ENCODE measurements at regions not wholly inside any gene's neighbourhood (a gene's known extent, or its start where the extent isn't known, plus 50 kb on each side); places are given as distances from the start of the nearest gene placed in this dataset.

GRCh38 chr20:57837208-57838035 is 127.6 kb upstream of the PMEPA1 start (continued):
- TF ChIP-seq CHD7 (IDR thresholded peaks at IDR 0.05; ENCODE audit: insufficient replicate concordance, low read length) (no peak), GABPA (IDR thresholded peaks at IDR 0.05; ENCODE audit: borderline replicate concordance, insufficient read depth, low read length) (no peak), SP4 (IDR thresholded peaks at IDR 0.05; ENCODE audit: low read length) (no peak), ZNF274 (IDR thresholded peaks at IDR 0.05; ENCODE audit: borderline replicate concordance, extremely low read depth, low read length) (no peak), RXRA (IDR thresholded peaks at IDR 0.05; ENCODE audit: insufficient read depth, low read depth, low read length) (no peak), TCF12 (IDR thresholded peaks at IDR 0.05; ENCODE audit: low read depth, low read length) (no peak), KDM4A (IDR thresholded peaks at IDR 0.05; ENCODE audit: low read depth, low read length, severe bottlenecking) (no peak)
- TF ChIP-seq, protein P1, sequence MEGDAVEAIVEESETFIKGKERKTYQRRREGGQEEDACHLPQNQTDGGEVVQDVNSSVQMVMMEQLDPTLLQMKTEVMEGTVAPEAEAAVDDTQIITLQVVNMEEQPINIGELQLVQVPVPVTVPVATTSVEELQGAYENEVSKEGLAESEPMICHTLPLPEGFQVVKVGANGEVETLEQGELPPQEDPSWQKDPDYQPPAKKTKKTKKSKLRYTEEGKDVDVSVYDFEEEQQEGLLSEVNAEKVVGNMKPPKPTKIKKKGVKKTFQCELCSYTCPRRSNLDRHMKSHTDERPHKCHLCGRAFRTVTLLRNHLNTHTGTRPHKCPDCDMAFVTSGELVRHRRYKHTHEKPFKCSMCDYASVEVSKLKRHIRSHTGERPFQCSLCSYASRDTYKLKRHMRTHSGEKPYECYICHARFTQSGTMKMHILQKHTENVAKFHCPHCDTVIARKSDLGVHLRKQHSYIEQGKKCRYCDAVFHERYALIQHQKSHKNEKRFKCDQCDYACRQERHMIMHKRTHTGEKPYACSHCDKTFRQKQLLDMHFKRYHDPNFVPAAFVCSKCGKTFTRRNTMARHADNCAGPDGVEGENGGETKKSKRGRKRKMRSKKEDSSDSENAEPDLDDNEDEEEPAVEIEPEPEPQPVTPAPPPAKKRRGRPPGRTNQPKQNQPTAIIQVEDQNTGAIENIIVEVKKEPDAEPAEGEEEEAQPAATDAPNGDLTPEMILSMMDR (IDR thresholded peaks at IDR 0.05; ENCODE audit: control extremely low read depth in 1 of 3, insufficient read depth in 1 of 3, low read depth in 1 of 3, low read length in 3 of 3) = no peak

All from H1 (cell line).